ENCODE measurements at regions not wholly inside any gene's neighbourhood (a gene's known extent, or its start where the extent isn't known, plus 50 kb on each side); places are given as distances from the start of the nearest gene placed in this dataset.
"Not testable (repeated sequence)": the region's sequence is repeated elsewhere in the genome, so short reads cannot be mapped to it uniquely, and the experiment has no call there.

DNA sequence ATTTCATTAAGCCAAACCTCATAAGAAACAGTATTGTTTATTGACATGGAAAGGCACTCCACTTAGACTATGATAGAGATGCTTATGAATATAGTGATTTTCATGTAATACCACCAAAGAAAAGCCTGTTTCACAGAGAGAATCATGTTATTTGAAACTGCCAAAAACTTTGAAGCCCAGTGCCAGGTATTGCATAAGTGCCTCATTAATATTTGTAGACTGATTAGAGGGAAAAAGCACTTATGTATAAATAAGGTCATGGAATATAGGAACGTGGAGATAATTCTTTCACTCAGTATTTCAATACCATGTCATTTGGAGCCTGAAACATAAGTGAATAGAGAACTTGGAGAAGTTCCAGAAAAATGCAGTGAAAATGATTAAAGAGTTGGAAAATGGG lies 162.6 kb upstream of the CRIM1 start:
- no peaks in the 10 kb centered on the region for H3K4me1 Mint-ChIP-seq (ENCODE audit: low read depth)

DNA sequence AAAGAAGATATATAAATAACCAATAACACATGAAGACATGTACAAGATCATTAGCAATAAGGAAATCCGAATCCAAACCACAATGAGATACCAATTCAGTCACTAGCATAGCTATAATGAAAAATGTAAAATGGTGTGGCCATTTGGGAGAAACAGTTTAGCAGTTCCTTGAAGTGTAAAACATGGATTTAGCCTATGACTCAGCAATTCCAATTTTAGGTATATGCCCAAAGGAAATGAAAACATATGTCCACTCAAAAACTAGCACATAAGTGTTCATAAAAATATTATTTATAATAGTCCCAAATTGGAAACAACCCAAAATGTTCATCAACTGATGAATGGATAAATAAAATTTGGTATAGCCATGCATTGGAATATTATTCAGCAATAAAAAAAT lies 165.5 kb upstream of the CRIM1 start:
- no peaks in the 10 kb centered on the region for H3K27me3 Mint-ChIP-seq (ENCODE audit: low read depth)
- no peaks in the 10 kb centered on the region for H3K4me1 Mint-ChIP-seq (ENCODE audit: low read depth)
- H3K36me3 Mint-ChIP-seq (ENCODE audit: insufficient read depth): no peaks in the 10 kb centered on the region
- ATAC-seq (no peak), DNase-seq (no peak)
- no peaks in the 10 kb centered on the region for H3K9me3 Mint-ChIP-seq
- H3K4me3 Mint-ChIP-seq: no peak overlapping the region

More for the DNA sequence above, 162.6 kb upstream of the CRIM1 start:
- H3K4me3 Mint-ChIP-seq: no peak overlapping the region
- no peaks in the 10 kb centered on the region for H3K27me3 Mint-ChIP-seq (ENCODE audit: low read depth)
- ATAC-seq (no peak), DNase-seq (no peak)
- no peaks in the 10 kb centered on the region for H3K9me3 Mint-ChIP-seq
- no peaks in the 10 kb centered on the region for H3K36me3 Mint-ChIP-seq (ENCODE audit: insufficient read depth)

DNA sequence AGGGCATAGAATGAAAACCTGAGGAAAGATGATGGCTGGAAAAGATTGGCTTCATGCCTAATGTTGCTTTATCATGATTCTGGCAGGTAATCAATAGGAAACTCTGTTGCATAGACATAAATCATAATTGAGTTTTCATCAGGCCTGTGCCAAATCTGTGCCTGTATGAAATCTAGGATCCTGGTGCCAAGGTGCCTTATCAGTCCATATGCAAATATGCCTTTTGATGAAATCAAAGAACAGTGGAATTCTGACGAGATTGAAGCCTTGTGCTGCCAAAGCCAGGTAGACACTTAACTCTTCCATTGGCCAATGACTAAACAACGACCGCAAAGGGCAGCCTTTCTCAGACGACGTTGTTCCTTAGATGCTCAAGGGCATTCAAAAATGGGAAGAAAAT lies 170.0 kb upstream of the CRIM1 start:
- Mint-ChIP-seq H3K9me3 (no peaks in the 10 kb centered on the region), H3K27me3 (ENCODE audit: low read depth) (no peaks in the 10 kb centered on the region), H3K4me1 (ENCODE audit: low read depth) (no peaks in the 10 kb centered on the region), H3K36me3 (ENCODE audit: insufficient read depth) (no peaks in the 10 kb centered on the region), H3K4me3 (no peak overlapping the region)
- ATAC-seq: no peak
- DNase-seq: no peak

DNA sequence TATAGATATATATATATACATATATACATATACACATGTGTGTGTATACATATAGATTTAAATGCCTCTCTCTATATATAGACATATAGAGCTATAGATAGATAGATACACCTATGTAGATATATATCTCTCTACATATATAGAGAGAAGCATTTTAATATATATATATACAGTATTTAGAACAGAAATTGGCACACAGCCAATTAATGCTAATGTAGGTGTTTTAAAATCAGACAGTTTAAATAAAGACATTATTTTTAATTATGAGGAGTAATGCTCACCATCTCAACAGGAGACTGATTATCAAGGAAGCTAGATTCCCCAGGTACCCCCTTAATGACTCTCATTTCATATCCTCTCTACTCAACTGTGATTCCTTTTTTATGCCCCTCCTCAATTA lies 170.7 kb upstream of the CRIM1 start:
- H3K27me3 Mint-ChIP-seq (ENCODE audit: low read depth): no peaks in the 10 kb centered on the region
- no peak for ATAC-seq
- H3K4me3 Mint-ChIP-seq: no peak overlapping the region
- H3K36me3 Mint-ChIP-seq (ENCODE audit: insufficient read depth): no peaks in the 10 kb centered on the region
- H3K4me1 Mint-ChIP-seq (ENCODE audit: low read depth): no peaks in the 10 kb centered on the region
- H3K9me3 Mint-ChIP-seq: no peaks in the 10 kb centered on the region
- DNase-seq: no peak

DNA sequence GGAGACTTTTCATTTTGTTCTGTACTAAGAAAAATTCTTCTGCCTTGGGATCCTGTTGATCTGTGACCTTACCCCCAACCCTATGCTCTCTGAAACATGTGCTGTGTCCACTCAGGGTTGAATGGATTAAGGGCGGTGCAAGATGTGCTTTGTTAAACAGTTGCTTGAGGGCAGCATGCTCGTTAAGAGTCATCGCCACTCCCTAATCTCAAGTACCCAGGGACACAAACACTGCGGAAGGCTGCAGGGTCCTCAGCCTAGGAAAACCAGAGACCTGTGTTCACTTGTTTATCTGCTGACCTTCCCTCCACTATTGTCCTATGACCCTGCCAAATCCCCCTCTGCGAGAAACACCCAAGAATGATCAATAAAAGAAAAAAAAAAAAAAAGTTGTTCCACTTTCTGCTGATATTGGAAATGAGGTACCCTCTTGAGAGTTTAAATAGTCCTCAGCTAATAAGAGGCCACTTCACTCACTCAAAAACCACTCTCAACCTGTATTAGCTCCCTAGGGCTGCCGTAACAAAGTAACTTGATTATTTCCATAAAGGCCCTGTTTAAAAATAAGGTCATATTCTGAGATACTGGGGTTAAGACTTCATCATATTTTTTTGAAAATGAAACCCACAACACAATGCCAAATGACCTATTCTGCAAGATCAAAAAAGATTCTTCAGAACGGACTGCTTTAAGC lies 174.6 kb upstream of the CRIM1 start:
- not testable (repeated sequence) for ATAC-seq

DNA sequence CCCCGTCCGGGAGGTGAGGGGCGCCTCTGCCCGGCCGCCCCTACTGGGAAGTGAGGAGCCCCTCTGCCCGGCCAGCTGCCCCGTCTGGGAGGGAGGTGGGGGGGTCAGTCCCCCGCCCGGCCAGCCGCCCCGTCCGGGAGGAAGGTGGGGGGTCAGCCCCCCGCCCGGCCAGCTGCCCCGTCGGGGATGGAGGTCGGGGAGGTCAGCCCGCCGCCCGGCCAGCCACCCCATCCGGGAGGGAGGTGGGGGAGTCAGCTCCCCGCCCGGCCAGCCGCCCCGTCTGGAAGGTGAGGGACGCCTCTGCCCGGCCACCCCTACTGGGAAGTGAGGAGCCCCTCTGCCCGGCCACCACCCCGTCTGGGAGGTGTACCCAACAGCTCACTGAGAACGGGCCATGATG lies 175.3 kb upstream of the CRIM1 start:
- H3K27me3 Mint-ChIP-seq (ENCODE audit: low read depth); ATAC-seq; H3K4me3 Mint-ChIP-seq; DNase-seq; H3K9me3 Mint-ChIP-seq; H3K36me3 Mint-ChIP-seq (ENCODE audit: insufficient read depth); H3K4me1 Mint-ChIP-seq (ENCODE audit: low read depth): not testable (repeated sequence)

More for the DNA sequence above, 174.6 kb upstream of the CRIM1 start:
- not testable (repeated sequence) for DNase-seq; H3K4me3 Mint-ChIP-seq; H3K4me1 Mint-ChIP-seq (ENCODE audit: low read depth); H3K27me3 Mint-ChIP-seq (ENCODE audit: low read depth); H3K9me3 Mint-ChIP-seq; H3K36me3 Mint-ChIP-seq (ENCODE audit: insufficient read depth)

DNA sequence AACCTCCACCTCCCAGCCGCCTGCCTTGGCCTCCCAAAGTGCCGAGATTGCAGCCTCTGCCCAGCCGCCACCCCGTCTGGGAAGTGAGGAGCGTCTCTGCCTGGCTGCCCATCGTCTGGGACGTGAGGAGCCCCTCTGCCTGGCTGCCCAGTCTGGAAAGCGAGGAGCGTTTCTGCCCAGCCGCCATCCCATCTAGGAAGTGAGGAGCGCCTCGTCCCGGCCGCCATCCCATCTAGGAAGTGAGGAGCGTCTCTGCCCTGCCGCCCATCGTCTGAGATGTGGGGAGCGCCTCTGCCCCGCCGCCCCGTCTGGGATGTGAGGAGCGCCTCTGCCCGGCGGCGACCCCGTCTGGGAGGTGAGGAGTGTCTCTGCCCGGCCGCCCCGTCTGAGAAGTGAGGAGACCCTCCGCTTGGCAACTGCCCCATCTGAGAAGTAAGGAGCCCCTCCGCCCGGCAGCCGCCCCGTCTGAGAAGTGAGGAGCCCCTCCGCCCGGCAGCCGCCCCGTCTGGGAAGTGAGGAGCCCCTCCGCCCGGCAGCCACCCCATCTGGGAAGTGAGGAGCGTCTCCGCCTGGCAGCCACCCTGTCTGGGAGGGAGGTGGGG lies 175.8 kb upstream of the CRIM1 start:
- H3K27me3 Mint-ChIP-seq (ENCODE audit: low read depth); H3K4me1 Mint-ChIP-seq (ENCODE audit: low read depth): not testable (repeated sequence)

DNA sequence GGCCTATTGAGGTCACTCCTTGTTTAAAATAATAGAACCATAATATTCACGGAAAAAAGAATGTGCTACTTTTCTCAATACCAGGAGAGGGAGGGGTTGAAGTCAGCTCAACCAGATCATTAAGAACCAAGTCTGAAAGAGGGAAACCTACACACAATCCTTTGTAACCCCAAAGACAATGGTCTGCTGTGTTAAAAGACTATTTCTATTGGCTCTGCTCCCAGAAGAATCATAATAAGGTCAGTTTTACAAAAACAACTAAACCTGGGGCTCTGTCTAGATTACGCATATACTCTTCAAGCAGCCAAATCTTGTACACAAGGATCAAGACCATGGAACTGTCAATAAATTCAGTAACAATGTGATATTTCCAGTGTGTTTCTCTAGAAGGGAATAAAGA lies 177.2 kb upstream of the CRIM1 start:
- DNase-seq: no peak
- H3K4me1 Mint-ChIP-seq (ENCODE audit: low read depth): no peaks in the 10 kb centered on the region
- H3K9me3 Mint-ChIP-seq: peaks cover 5% of the 10 kb centered on the region
- no peak for ATAC-seq
- H3K36me3 Mint-ChIP-seq (ENCODE audit: insufficient read depth): no peaks in the 10 kb centered on the region
- H3K27me3 Mint-ChIP-seq (ENCODE audit: low read depth): peaks cover 2% of the 10 kb centered on the region
- no peak overlapping the region for H3K4me3 Mint-ChIP-seq

More for the DNA sequence above, 175.8 kb upstream of the CRIM1 start:
- not testable (repeated sequence) for ATAC-seq; DNase-seq; H3K36me3 Mint-ChIP-seq (ENCODE audit: insufficient read depth); H3K4me3 Mint-ChIP-seq; H3K9me3 Mint-ChIP-seq

DNA sequence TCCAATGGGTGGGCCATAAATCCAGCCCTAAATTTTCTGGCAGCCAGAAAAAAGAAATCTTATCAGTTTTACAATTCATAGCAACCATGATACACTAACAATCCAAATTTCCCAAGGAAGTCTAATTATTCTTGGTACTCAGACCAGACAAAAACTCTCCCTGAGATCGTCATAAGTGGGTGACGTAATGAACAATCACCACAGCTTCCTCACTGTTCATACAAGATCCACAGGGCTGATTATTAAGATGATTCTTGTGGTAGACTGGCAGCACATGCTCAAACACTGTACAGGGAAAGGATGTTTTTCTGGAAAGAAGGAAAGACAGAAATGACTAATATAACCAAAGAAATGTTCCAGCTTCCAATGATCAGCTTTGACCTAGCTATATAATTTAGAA lies 178.3 kb upstream of the CRIM1 start:
- peaks cover 5% of the 10 kb centered on the region for H3K9me3 Mint-ChIP-seq
- H3K27me3 Mint-ChIP-seq (ENCODE audit: low read depth): peaks cover 2% of the 10 kb centered on the region
- no peak for DNase-seq
- H3K4me3 Mint-ChIP-seq: no peak overlapping the region
- no peaks in the 10 kb centered on the region for H3K4me1 Mint-ChIP-seq (ENCODE audit: low read depth)
- ATAC-seq: no peak
- no peaks in the 10 kb centered on the region for H3K36me3 Mint-ChIP-seq (ENCODE audit: insufficient read depth)

DNA sequence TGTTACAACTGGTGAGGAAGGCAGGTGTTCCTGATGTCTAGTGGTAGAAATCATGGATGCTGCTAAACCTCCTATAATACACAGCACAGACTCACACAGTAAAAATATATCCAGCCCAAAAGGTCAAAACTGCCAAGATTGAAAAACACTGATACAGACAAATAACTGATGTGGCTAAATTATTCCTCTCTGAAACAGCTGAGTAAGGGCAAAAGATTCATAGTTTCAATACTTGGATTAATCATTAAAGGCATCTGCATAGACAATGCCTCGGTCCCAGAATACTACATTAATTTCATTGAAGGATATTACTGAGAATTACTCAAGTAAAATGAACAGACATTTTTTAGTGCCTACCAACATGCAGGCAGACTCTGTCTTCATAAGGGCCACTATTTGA lies 180.7 kb upstream of the CRIM1 start:
- no peaks in the 10 kb centered on the region for H3K36me3 Mint-ChIP-seq (ENCODE audit: insufficient read depth)
- H3K4me1 Mint-ChIP-seq (ENCODE audit: low read depth): no peaks in the 10 kb centered on the region
- DNase-seq: no peak
- peaks cover 2% of the 10 kb centered on the region for H3K27me3 Mint-ChIP-seq (ENCODE audit: low read depth)
- H3K4me3 Mint-ChIP-seq: no peak overlapping the region
- ATAC-seq: no peak
- peaks cover 5% of the 10 kb centered on the region for H3K9me3 Mint-ChIP-seq

DNA sequence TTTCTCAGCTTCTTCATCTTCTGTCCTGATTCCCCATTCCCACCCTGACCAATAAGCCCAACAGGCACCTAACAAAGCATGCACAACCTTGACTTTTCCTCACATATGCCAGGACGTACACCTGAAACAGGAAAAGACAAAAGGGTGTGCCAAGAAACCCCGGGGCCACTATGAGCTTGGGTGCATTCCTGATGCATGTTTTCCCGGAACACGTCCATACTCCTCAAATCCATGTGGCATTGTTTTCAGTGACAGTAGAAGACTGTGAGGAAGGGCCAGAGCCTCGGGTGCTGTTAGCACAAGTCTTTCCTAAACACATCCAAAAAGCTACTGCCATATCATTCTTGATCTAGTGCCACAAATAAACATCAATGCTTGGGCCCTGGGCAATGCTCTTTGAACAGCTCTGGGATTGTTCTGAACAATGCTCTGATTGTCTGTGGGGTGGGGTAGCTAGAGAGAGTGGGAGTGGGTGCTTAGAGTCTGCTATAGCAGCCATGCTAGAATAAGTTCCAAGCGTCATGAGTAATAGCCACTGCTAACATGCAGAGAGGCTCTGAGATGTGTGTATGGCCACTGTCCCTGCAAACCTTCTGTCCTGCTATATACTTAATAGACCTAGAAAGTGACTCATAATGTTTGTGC lies 181.7 kb upstream of the CRIM1 start:
- H3K36me3 Mint-ChIP-seq (ENCODE audit: insufficient read depth): no peaks in the 10 kb centered on the region
- peaks cover under 1% of the 10 kb centered on the region for H3K9me3 Mint-ChIP-seq
- H3K4me1 Mint-ChIP-seq (ENCODE audit: low read depth): no peaks in the 10 kb centered on the region
- DNase-seq (no peak), ATAC-seq (no peak)
- no peak overlapping the region for H3K4me3 Mint-ChIP-seq
- peaks cover 4% of the 10 kb centered on the region for H3K27me3 Mint-ChIP-seq (ENCODE audit: low read depth)

DNA sequence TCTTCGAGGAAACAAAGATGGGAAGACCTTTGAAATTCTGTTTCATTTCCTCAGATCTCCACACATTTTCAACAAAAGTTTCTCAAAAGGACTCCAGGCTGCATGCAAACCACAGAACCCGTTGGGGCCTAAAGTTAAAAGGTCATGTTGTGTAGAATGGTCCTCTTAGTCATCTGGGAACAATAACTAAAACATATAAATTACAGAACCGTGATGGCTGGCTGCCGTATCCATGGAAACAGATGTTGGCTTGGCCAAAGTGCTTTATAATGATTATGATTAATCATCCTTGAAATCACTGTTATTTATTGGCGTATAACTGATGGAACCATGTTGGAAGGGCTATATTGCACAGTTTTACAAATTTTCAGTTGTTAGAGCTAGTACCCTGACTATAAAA lies 182.8 kb upstream of the CRIM1 start:
- H3K4me1 Mint-ChIP-seq (ENCODE audit: low read depth): no peaks in the 10 kb centered on the region
- peaks cover 4% of the 10 kb centered on the region for H3K27me3 Mint-ChIP-seq (ENCODE audit: low read depth)
- H3K4me3 Mint-ChIP-seq: no peak overlapping the region
- no peaks in the 10 kb centered on the region for H3K9me3 Mint-ChIP-seq
- ATAC-seq (no peak), DNase-seq (no peak)
- H3K36me3 Mint-ChIP-seq (ENCODE audit: insufficient read depth): no peaks in the 10 kb centered on the region

DNA sequence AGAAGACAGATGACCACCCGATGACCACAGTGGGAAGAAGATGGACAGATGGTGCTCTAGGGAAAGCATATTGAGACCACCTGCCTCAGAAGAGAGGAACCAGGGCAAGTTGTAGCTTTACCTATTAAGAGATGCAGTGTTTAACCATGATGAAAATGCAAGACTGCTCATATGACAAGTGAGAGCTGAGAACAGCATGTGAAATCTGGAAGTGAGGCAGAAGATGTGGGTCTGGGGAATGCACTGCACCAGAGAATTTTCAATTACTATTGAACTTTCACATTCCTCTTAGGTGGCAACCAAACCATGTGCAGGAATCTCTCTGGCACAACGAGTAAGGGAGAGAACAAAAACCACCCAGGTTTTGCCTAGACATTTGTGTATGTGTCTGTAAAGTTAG lies 184.8 kb upstream of the CRIM1 start:
- Mint-ChIP-seq H3K4me3 (no peak overlapping the region), H3K36me3 (ENCODE audit: insufficient read depth) (no peaks in the 10 kb centered on the region), H3K4me1 (ENCODE audit: low read depth) (no peaks in the 10 kb centered on the region), H3K27me3 (ENCODE audit: low read depth) (peaks cover 5% of the 10 kb centered on the region), H3K9me3 (no peaks in the 10 kb centered on the region)
- no peak for ATAC-seq
- no peak for DNase-seq

DNA sequence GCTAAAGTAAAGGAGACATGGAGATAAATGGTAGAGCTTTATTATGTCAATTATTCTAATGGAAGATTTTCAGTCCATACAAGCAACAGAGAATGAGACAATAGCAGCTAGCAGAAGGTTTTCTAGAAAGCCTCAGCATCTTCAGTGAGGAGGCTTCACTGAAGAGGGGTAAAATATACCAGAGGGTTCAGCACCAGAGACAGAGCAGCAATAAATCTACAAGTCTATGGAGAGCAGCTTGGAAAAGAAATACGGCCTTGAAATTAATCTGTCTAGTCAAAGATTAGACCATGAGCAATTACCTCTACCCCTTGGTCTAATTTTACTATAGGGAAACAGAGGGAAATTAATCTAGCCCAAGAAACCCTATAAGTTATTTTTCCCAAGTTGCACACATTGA lies 185.7 kb upstream of the CRIM1 start:
- ATAC-seq (no peak), DNase-seq (no peak)
- Mint-ChIP-seq H3K9me3 (no peaks in the 10 kb centered on the region), H3K36me3 (ENCODE audit: insufficient read depth) (no peaks in the 10 kb centered on the region), H3K27me3 (ENCODE audit: low read depth) (peaks cover 5% of the 10 kb centered on the region), H3K4me3 (no peak overlapping the region), H3K4me1 (ENCODE audit: low read depth) (no peaks in the 10 kb centered on the region)

DNA sequence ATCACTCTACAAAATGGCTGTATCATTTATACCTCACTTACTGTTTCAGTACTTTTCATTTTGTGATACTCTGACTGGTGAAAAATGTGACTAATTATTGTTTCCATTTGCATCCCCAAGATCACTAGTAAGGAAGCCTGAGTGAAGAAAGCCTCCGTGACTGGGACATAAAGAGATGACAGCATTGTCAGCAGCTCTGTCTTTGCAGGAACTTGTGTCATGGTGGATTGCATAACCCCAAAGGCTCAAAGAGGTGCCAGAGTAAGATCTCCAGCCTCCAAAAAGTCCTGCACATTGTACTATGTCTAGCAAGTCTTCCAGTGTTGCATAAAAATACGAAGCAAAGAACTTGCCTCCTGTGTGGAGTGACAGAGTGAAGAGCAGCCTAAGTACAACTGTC lies 187.5 kb upstream of the CRIM1 start:
- Mint-ChIP-seq H3K9me3 (no peaks in the 10 kb centered on the region), H3K27me3 (ENCODE audit: low read depth) (peaks cover 9% of the 10 kb centered on the region), H3K36me3 (ENCODE audit: insufficient read depth) (no peaks in the 10 kb centered on the region), H3K4me1 (ENCODE audit: low read depth) (no peaks in the 10 kb centered on the region), H3K4me3 (no peak overlapping the region)
- no peak for DNase-seq
- no peak for ATAC-seq
